Activated B cell treated with CpG ODN at 0.5 μM for 24 hours (primary cell): ENCODE measurements at regions not wholly inside any gene's neighbourhood (a gene's known extent, or its start where the extent isn't known, plus 50 kb on each side); places are given as distances from the start of the nearest gene placed in this dataset.
A peak's percentile ranks its signal among the peaks of the same experiment; 100 is the strongest.
"Not testable (repeated sequence)": the region's sequence is repeated elsewhere in the genome, so short reads cannot be mapped to it uniquely, and the experiment has no call there.

Experiments
- ATAC-seq: fragments of 200-7000 bp; cut with Tn5 transposase; one replicate; pipeline ENCODE4 v1.10.0; 2021; ENCODE audit warnings: low read depth, mild to moderate bottlenecking, moderate library complexity
- CTCF ChIA-PET: fragments of 350-600 bp; sonication (Branson Sonifier 250); formaldehyde crosslinking; loops from one replicate; lab custom pipeline; 2021; ENCODE audit warnings: antibody characterized with exemption; lab: Charles Lee
- POLR2A ChIA-PET: fragments of 350-600 bp; sonication (Branson Sonifier 250); formaldehyde crosslinking; loops from one replicate; lab custom pipeline; 2021; ENCODE audit warnings: antibody characterized with exemption; lab: Charles Lee
- DNase-seq: peaks from one replicate; pipeline ENCODE4 v3.0.0; 2022
- H3K27ac Mint-ChIP-seq: one replicate; pipeline ENCODE4 v1.8.0; 2020; ENCODE audit warnings: mixed read lengths
- H3K27me3 Mint-ChIP-seq: one replicate; pipeline ENCODE4 v1.8.0; 2021; ENCODE audit warnings: mixed read lengths
- H3K36me3 Mint-ChIP-seq: one replicate; pipeline ENCODE4 v1.8.0; 2021; ENCODE audit warnings: low read depth, mixed read lengths
- H3K4me1 Mint-ChIP-seq: one replicate; pipeline ENCODE4 v1.8.0; 2021; ENCODE audit warnings: mixed read lengths
- H3K4me3 Mint-ChIP-seq: one replicate; pipeline ENCODE4 v1.8.0; 2020; ENCODE audit warnings: mild to moderate bottlenecking, mixed read lengths
- H3K9me3 Mint-ChIP-seq: one replicate; pipeline ENCODE4 v1.8.0; 2020; ENCODE audit warnings: mixed read lengths
- intact Hi-C: fragments of 100-400 bp; cut with micrococcal nuclease; formaldehyde crosslinking; loops from one replicate; pipeline ENCODE4 v1.15.1; 2024

GRCh38 chr2:89246620-89247019 is 555.1 kb downstream of the RPIA start:
- ATAC-seq, H3K36me3 Mint-ChIP-seq, H3K9me3 Mint-ChIP-seq, CTCF ChIA-PET, POLR2A ChIA-PET, H3K27me3 Mint-ChIP-seq, DNase-seq, intact Hi-C loops: not testable (repeated sequence)
- H3K27ac Mint-ChIP-seq = peak overlapping the region; percentile 66
- peak overlapping the region; percentile 28 for H3K4me3 Mint-ChIP-seq
- peaks cover 26% of the 10 kb centered on the region for H3K4me1 Mint-ChIP-seq

GRCh38 chr2:89255013-89255412 is 563.5 kb downstream of the RPIA start:
- intact Hi-C loops, ATAC-seq, H3K4me3 Mint-ChIP-seq, H3K27ac Mint-ChIP-seq, H3K36me3 Mint-ChIP-seq, DNase-seq, CTCF ChIA-PET, H3K4me1 Mint-ChIP-seq, POLR2A ChIA-PET, H3K27me3 Mint-ChIP-seq, H3K9me3 Mint-ChIP-seq: not testable (repeated sequence)

GRCh38 chr2:89273443-89273842 is 582.0 kb downstream of the RPIA start:
- intact Hi-C loops, H3K36me3 Mint-ChIP-seq, POLR2A ChIA-PET, H3K27ac Mint-ChIP-seq, H3K9me3 Mint-ChIP-seq, DNase-seq, H3K4me1 Mint-ChIP-seq, H3K27me3 Mint-ChIP-seq, CTCF ChIA-PET, ATAC-seq, H3K4me3 Mint-ChIP-seq: not testable (repeated sequence)

GRCh38 chr2:89280536-89280935 is 589.1 kb downstream of the RPIA start:
- H3K36me3 Mint-ChIP-seq, H3K27ac Mint-ChIP-seq, H3K9me3 Mint-ChIP-seq, DNase-seq, H3K27me3 Mint-ChIP-seq, CTCF ChIA-PET, intact Hi-C loops, ATAC-seq, H3K4me1 Mint-ChIP-seq, H3K4me3 Mint-ChIP-seq, POLR2A ChIA-PET: not testable (repeated sequence)

- H3K4me3 Mint-ChIP-seq, H3K9me3 Mint-ChIP-seq, intact Hi-C loops, POLR2A ChIA-PET, H3K27ac Mint-ChIP-seq, H3K27me3 Mint-ChIP-seq, CTCF ChIA-PET, H3K36me3 Mint-ChIP-seq, H3K4me1 Mint-ChIP-seq, DNase-seq: not testable (repeated sequence)
- ATAC-seq = peak; percentile 62
These were observed 595.1 kb downstream of the RPIA start for GRCh38 chr2:89286448-89287080.

- H3K9me3 Mint-ChIP-seq, DNase-seq, H3K27ac Mint-ChIP-seq, H3K27me3 Mint-ChIP-seq, H3K4me1 Mint-ChIP-seq, H3K36me3 Mint-ChIP-seq, intact Hi-C loops, CTCF ChIA-PET, H3K4me3 Mint-ChIP-seq, POLR2A ChIA-PET: not testable (repeated sequence)
- ATAC-seq = peak; percentile 74
These were observed 595.6 kb downstream of the RPIA start for GRCh38 chr2:89287084-89287483.

- H3K27ac Mint-ChIP-seq, POLR2A ChIA-PET, H3K4me3 Mint-ChIP-seq, H3K27me3 Mint-ChIP-seq, H3K4me1 Mint-ChIP-seq, DNase-seq, intact Hi-C loops, H3K9me3 Mint-ChIP-seq, H3K36me3 Mint-ChIP-seq, CTCF ChIA-PET: not testable (repeated sequence)
- ATAC-seq = peak; percentile 40
These were observed 600.3 kb downstream of the RPIA start for GRCh38 chr2:89291717-89292298.

- H3K36me3 Mint-ChIP-seq, H3K4me3 Mint-ChIP-seq, POLR2A ChIA-PET, H3K27ac Mint-ChIP-seq, H3K4me1 Mint-ChIP-seq, ATAC-seq, H3K9me3 Mint-ChIP-seq, DNase-seq, CTCF ChIA-PET, H3K27me3 Mint-ChIP-seq, intact Hi-C loops: not testable (repeated sequence)
These were observed 601.9 kb downstream of the RPIA start for GRCh38 chr2:89293399-89293798.

- H3K4me3 Mint-ChIP-seq, intact Hi-C loops, H3K27me3 Mint-ChIP-seq, CTCF ChIA-PET, H3K9me3 Mint-ChIP-seq, DNase-seq, H3K36me3 Mint-ChIP-seq, POLR2A ChIA-PET, H3K4me1 Mint-ChIP-seq, ATAC-seq, H3K27ac Mint-ChIP-seq: not testable (repeated sequence)
These were observed 602.9 kb downstream of the RPIA start for GRCh38 chr2:89294335-89294734.

- intact Hi-C loops, H3K9me3 Mint-ChIP-seq, POLR2A ChIA-PET, DNase-seq, H3K27me3 Mint-ChIP-seq, H3K36me3 Mint-ChIP-seq, H3K4me3 Mint-ChIP-seq, H3K4me1 Mint-ChIP-seq, CTCF ChIA-PET, H3K27ac Mint-ChIP-seq, ATAC-seq: not testable (repeated sequence)
These were observed 605.4 kb downstream of the RPIA start for GRCh38 chr2:89296820-89297398.

- POLR2A ChIA-PET, H3K27ac Mint-ChIP-seq, H3K4me1 Mint-ChIP-seq, CTCF ChIA-PET, H3K4me3 Mint-ChIP-seq, H3K27me3 Mint-ChIP-seq, H3K36me3 Mint-ChIP-seq, DNase-seq, H3K9me3 Mint-ChIP-seq, intact Hi-C loops: not testable (repeated sequence)
- peak; percentile 47 for ATAC-seq
These were observed 607.7 kb downstream of the RPIA start for GRCh38 chr2:89299196-89299595.

GRCh38 chr2:89305623-89306022 is 614.1 kb downstream of the RPIA start:
- H3K4me3 Mint-ChIP-seq, H3K9me3 Mint-ChIP-seq, intact Hi-C loops, H3K4me1 Mint-ChIP-seq, ATAC-seq, CTCF ChIA-PET, H3K27me3 Mint-ChIP-seq, H3K27ac Mint-ChIP-seq, H3K36me3 Mint-ChIP-seq, DNase-seq, POLR2A ChIA-PET: not testable (repeated sequence)
